ENCODE measurements at regions not wholly inside any gene's neighbourhood (a gene's known extent, or its start where the extent isn't known, plus 50 kb on each side); places are given as distances from the start of the nearest gene placed in this dataset.

GRCh38 chr4:10347281-10347795, 109.9 kb downstream of the ZNF518B start:
- WGBS: 88% methylated on average over 5 of the region's 5 CpGs
- TF ChIP-seq EP300 (IDR thresholded peaks at IDR 0.05) (no peak), POLR2A (IDR thresholded peaks at IDR 0.05) (no peak), POLR2AphosphoS5 (IDR thresholded peaks at IDR 0.05) (no peak), CTCF (IDR thresholded peaks at IDR 0.05) (no peak)
- H3K4me3 ChIP-seq: no peak overlapping the region

DNA sequence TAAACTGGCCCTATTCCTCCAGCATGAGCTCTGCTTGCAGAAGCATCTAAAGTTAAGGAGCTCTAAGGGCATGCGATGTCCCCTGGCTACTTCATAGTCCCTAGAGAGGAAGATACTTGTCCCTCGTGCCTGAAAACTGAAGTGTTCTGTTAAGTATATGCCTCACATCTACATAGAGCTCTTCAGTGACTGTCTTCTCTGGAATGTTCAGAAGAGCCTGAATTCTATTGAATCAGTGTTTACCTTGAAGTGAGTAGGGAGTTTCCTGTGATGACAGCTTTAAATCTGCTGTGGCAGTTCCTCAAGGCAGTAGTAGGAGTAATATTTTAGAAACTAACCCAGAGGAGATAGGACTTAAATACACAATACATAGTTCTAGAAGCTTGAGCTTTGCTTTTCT, 111.2 kb downstream of the ZNF518B start:
- TF ChIP-seq EP300 (IDR thresholded peaks at IDR 0.05) (no peak), CTCF (IDR thresholded peaks at IDR 0.05) (no peak), POLR2A (IDR thresholded peaks at IDR 0.05) (no peak), POLR2AphosphoS5 (IDR thresholded peaks at IDR 0.05) (no peak)
- Histone ChIP-seq H3K27me3 (no peaks in the 10 kb centered on the region), H3K4me1 (no peaks in the 10 kb centered on the region), H3K27ac (no peak overlapping the region), H3K36me3 (no peaks in the 10 kb centered on the region), H3K9me3 (no peaks in the 10 kb centered on the region), H3K4me3 (no peak overlapping the region)
- DNase-seq (ENCODE audit: low spot score in 2 of 2): no peak
- WGBS: 62% methylated on average over 2 of the region's 2 CpGs

More at GRCh38 chr4:10347281-10347795, 109.9 kb downstream of the ZNF518B start:
- Histone ChIP-seq H3K27me3 (no peaks in the 10 kb centered on the region), H3K4me1 (no peaks in the 10 kb centered on the region), H3K36me3 (no peaks in the 10 kb centered on the region), H3K9me3 (no peaks in the 10 kb centered on the region), H3K27ac (no peak overlapping the region)
- no peak for DNase-seq (ENCODE audit: low spot score in 2 of 2)

DNA sequence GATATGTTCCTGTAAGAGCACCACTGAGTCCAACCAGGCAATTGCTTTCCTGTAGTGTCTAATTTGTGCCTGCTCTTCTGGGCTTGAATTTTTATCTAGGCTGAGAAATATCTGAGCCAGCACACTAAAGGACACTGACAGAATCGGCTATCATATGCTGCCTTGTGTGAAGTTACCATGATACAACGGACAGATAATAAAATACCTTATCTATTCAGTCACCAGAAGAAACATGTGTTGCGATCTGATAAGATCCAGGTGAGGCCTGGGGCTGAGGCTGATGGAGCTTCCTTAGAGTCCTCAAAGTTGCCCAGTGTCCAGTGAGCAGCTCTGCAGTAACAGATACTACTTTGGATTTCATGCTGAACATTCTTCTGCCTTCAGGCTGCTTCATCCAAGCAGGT, 111.8 kb downstream of the ZNF518B start:
- no peak overlapping the region for H3K27ac ChIP-seq
- no peaks in the 10 kb centered on the region for H3K27me3 ChIP-seq
- no peaks in the 10 kb centered on the region for H3K4me1 ChIP-seq
- H3K4me3 ChIP-seq: no peak overlapping the region
- no peaks in the 10 kb centered on the region for H3K9me3 ChIP-seq
- DNase-seq (ENCODE audit: low spot score in 2 of 2): no peak
- no peaks in the 10 kb centered on the region for H3K36me3 ChIP-seq
- WGBS: 76% methylated on average over 3 of the region's 3 CpGs
- TF ChIP-seq POLR2AphosphoS5 (IDR thresholded peaks at IDR 0.05) (no peak), POLR2A (IDR thresholded peaks at IDR 0.05) (no peak), CTCF (IDR thresholded peaks at IDR 0.05) (no peak), EP300 (IDR thresholded peaks at IDR 0.05) (no peak)

DNA sequence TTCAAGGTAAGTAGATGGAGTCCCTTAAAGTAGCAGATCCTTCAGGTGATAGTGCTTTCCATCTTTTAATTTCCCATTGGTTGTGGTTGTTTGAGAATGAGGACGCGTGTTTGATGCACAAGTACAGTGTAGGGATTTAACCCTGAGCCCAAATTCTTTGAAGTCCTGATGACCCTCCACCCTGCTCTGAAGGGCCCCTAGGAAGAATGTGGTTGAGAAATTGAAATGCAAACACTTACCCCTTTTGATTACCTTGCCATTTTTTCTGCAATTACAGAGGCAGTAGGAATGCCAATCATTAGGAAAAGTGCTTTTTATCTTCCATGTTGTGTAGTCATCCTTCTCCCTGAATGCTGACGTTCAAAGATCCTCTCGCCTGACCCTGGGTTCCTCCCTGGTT, 112.4 kb downstream of the ZNF518B start:
- no peak overlapping the region for H3K4me3 ChIP-seq
- TF ChIP-seq POLR2A (IDR thresholded peaks at IDR 0.05) (no peak), EP300 (IDR thresholded peaks at IDR 0.05) (no peak), POLR2AphosphoS5 (IDR thresholded peaks at IDR 0.05) (no peak), CTCF (IDR thresholded peaks at IDR 0.05) (no peak)
- no peaks in the 10 kb centered on the region for H3K9me3 ChIP-seq
- no peak for DNase-seq (ENCODE audit: low spot score in 2 of 2)
- no peak overlapping the region for H3K27ac ChIP-seq
- no peaks in the 10 kb centered on the region for H3K36me3 ChIP-seq
- 87% methylated on average over 4 of the region's 4 CpGs for WGBS
- no peaks in the 10 kb centered on the region for H3K27me3 ChIP-seq
- no peaks in the 10 kb centered on the region for H3K4me1 ChIP-seq

DNA sequence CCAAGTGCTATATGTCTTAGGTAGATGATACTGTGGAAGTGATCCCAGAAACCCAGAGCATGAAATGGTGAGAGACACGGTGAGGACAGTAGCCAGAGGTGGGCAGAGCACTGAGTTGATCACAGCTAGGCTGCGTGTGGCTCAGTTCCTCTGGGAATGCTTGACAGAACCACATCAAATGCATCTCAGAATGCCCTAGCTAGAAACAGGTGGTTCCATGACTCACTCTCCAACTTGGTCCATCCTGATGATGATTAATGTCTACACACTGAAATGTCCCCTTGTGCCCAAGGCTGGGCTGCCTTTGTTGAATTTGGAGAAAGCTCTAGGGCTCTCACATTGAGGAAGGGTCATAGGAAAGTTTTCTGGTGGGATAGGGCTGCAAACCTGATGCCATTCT, 113.6 kb downstream of the ZNF518B start:
- Histone ChIP-seq H3K27me3 (no peaks in the 10 kb centered on the region), H3K4me1 (no peaks in the 10 kb centered on the region), H3K27ac (no peak overlapping the region), H3K9me3 (no peaks in the 10 kb centered on the region), H3K36me3 (no peaks in the 10 kb centered on the region), H3K4me3 (no peak overlapping the region)
- WGBS: 92% methylated on average over 2 of the region's 2 CpGs
- no peak for TF ChIP-seq POLR2AphosphoS5 (IDR thresholded peaks at IDR 0.05)
- no peak for TF ChIP-seq POLR2A (IDR thresholded peaks at IDR 0.05)
- no peak for TF ChIP-seq EP300 (IDR thresholded peaks at IDR 0.05)
- no peak for TF ChIP-seq CTCF (IDR thresholded peaks at IDR 0.05)
- DNase-seq (ENCODE audit: low spot score in 2 of 2): no peak
